LNCAP (cell line): ENCODE measurements at regions not wholly inside any gene's neighbourhood (a gene's known extent, or its start where the extent isn't known, plus 50 kb on each side); places are given as distances from the start of the nearest gene placed in this dataset.

Experiments
- TF ChIP-seq, protein P1 (sequence below): fragments of 450-650 bp; IDR thresholded peaks from 2 replicates; pipeline ENCODE4 v1.5.1; 2017; ENCODE audit warnings: mild to moderate bottlenecking

DNA sequence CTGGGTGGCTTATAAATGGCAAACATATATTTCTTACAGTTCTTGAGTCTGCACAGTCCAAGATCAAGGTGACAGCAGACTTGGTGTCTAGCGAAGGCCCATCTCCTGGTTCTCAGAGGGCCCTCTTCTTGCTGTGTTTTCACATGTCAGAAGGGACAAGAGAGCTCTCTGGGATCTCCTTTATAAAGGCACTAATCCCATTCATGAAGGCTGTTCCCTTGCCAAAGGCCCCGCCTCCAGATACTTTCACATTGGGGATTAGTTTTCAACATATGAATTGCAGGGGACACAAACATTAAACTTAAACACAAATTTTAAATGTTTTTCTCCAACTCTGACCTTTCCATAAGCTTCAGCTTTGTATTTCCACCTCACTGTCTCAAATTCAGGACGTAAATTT is 1135.0 kb upstream of the TENM3 start:
- TF ChIP-seq, protein P1, sequence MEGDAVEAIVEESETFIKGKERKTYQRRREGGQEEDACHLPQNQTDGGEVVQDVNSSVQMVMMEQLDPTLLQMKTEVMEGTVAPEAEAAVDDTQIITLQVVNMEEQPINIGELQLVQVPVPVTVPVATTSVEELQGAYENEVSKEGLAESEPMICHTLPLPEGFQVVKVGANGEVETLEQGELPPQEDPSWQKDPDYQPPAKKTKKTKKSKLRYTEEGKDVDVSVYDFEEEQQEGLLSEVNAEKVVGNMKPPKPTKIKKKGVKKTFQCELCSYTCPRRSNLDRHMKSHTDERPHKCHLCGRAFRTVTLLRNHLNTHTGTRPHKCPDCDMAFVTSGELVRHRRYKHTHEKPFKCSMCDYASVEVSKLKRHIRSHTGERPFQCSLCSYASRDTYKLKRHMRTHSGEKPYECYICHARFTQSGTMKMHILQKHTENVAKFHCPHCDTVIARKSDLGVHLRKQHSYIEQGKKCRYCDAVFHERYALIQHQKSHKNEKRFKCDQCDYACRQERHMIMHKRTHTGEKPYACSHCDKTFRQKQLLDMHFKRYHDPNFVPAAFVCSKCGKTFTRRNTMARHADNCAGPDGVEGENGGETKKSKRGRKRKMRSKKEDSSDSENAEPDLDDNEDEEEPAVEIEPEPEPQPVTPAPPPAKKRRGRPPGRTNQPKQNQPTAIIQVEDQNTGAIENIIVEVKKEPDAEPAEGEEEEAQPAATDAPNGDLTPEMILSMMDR: no peak

DNA sequence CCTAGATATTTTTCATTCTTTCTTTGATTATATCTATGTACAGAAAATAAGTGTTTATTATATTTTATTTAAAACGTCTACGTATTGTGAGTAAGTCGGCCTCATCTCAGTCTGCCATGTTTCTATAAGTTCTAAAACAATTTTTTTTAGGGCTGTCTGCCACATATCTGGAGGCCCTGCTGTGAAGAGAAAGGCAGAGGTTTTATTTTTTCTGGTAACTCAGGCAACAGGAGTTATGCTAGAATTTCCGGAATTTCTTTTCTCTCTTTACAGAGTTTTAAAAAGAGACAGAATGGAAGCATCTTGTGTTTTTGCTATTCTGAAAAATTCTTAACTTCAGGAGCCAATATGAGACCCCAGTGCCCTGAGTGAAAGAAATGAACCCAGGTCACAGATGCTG is 1124.0 kb upstream of the TENM3 start:
- TF ChIP-seq, protein P1: no peak

DNA sequence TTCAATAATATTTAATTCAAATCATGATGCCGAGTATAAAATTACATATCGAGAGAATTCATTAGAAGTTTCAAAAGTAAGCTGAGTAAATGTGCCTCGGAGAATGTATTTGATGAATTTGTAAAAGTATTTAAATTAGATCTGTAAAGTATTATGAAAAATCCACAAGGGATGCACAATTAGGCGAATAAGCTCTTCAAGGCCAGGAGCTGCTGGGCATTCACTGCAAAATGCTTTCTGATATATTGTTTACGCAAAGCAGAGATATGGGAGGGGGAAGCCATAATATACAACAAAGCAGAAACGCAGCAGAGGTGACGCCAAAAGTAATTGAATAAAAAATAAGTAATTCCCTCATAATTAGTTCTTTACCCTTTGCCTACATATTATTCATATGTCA is 1121.5 kb upstream of the TENM3 start:
- TF ChIP-seq, protein P1: no peak

DNA sequence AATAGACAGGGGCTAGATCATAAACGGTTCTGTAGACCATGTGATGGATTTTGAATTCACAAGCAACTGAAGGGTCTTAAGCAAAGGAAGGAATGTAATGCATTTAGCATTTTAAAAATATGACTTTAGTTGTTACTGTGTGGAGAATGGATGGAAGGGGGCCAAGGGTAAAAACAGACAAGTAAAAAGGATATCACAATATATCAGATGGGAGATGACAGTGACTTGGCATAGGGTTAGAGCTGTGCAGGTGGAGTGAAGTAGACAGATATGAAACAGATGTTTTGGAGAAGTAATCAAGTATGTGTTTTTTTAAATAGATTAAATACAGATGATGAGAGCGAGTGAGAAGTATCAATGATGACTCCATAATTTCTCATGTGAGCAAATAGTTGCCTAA is 1116.0 kb upstream of the TENM3 start:
- TF ChIP-seq, protein P1: no peak

DNA sequence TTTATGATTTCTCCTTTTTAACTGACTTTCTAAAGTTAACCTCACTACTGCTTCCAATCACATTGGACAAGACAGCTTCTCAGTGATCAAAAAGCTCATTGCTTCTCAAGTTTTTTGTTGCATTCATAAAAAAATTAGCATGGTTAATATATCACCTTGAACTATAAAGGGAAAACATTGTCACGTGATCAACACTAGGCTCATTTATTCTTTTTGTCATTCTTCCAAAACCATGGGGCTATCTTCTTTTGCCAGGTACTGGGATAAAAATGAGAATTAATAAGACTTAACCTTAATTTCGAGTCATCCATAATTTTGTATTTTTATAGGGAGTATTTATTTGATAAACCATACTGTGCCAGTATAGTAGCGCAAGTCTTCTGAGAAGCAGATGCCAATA is 1105.9 kb upstream of the TENM3 start:
- TF ChIP-seq, protein P1: no peak

DNA sequence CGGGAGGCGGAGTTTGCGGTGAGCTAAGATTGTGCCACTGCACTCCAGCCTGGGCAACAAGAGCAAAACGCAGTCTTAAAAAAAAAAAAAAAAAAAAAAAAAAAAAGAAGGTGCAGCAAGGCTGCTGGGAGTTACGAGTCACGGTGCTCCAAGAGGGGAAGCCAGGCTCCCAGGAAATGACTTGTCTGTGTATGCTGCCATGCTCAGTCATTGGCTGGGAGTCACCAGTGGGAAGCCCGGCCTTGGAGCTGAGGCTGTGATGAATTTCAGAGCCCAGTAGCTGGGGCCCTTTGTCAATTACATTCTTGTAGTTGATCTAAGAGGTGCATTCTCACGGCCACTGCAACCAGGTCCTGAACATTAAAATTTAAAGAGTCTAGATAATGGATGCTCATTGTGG is 1105.1 kb upstream of the TENM3 start:
- TF ChIP-seq, protein P1: no peak

DNA sequence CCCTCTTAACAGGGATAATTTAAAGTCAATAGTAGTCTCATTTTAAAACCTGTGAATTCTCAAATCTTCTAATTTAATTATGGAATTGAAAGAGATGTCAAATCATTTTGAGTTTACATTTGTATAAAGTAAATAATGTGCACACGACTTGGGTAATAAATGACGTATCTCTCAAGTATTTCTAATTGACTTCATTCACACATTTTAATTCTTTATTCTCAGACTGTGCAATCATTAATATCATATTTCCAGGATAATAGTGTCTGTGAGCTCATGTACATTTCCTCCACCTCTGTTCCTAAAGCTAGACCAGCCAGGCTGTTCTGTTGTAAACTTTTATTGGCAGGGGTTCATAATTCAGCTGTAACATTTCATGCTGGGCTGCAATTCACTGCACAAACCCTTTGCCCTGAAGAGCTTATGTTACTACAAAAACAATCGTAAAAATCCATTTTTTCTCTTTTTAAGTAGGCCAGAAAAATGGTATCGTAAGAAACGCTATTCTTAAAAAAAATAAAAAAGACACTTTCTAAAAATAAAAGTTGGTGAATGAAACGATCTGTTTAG is 1103.1 kb upstream of the TENM3 start:
- TF ChIP-seq, protein P1: no peak

DNA sequence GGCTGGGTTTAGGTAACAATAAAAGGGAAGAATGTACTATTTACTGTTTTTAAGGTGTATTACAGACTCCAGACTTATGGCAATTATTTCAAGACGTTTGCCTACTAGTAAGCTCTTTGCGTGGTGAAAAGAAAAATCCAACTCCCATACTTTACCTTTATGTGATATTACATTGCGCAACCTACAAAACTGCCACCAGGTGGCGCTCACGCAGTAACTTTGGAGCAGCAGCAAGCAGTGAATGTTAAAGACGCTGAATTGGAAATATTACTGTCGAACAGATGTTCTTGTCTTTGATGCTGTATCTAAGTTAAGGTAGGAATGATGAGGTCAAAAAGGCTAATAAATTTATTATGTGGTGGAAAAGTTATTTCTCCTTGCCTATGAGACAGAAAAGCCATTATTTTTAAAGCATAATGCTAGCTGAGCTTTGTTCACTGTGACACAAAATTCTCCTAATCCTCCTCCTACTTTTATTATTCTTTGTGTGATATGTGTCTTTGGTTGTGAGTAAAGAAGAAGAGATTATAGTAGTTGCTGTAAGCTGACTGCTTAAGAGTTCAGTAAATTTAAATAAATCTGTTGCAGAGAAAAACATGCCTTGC is 1099.8 kb upstream of the TENM3 start:
- TF ChIP-seq, protein P1: peak; percentile 78
